Hippocampal formation (tissue), 2 donors: ENCODE measurements at regions not wholly inside any gene's neighbourhood (a gene's known extent, or its start where the extent isn't known, plus 50 kb on each side); places are given as distances from the start of the nearest gene placed in this dataset.

Experiments
- DNase-seq, 2 donors: peaks; one replicate each; lab custom pipeline; 2025; lab: John Stamatoyannopoulos, UW

GRCh38 chr3:139732729-139733128 lies 55.0 kb upstream of the NMNAT3 start:
- DNase-seq: no peak

- DNase-seq: no peak
Observed at GRCh38 chr3:139729300-139729699, 51.5 kb upstream of the NMNAT3 start.

GRCh38 chr3:139728414-139728813 lies 50.6 kb upstream of the NMNAT3 start:
- no peak for DNase-seq
